ENCODE measurements at regions not wholly inside any gene's neighbourhood (a gene's known extent, or its start where the extent isn't known, plus 50 kb on each side); places are given as distances from the start of the nearest gene placed in this dataset.

DNA sequence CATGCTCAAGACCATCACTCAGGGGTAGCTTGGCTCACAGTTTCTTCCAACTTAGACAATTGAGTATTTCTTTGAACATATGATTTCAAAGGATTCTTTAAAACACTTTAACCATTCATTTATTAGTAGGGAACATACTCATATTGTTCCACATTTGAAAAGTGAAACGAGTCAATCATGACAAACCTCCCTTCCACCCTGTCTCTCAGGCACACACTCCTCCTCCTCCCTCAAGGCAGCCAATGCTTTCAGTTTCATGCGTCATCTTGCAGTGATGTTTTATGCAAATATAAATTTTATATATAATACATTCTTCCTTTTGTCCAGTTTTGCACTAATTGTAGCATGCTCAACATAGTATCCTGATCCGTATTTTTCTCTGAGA is 126.0 kb upstream of the BOD1 start:
- no peak overlapping the region for H2BK120ac ChIP-seq (ENCODE audit: low read depth, low read length, poor library complexity, severe bottlenecking)
- no peaks in the 10 kb centered on the region for H4K20me1 ChIP-seq (ENCODE audit: control insufficient read depth, insufficient read depth, insufficient read length)
- no peak for DNase-seq
- no peak overlapping the region for H3K4me3 Mint-ChIP-seq
- H3K27me3 ChIP-seq (ENCODE audit: insufficient read depth, low read length) = no peaks in the 10 kb centered on the region
- no peak overlapping the region for H2AK5ac ChIP-seq (ENCODE audit: insufficient read length, low read length)
- peaks cover 10% of the 10 kb centered on the region; the same call in 1 of the 2 replicates for H3K4me1 ChIP-seq (ENCODE audit: insufficient read depth, low read length)
- H3K56ac ChIP-seq (ENCODE audit: insufficient read length, low read depth, low read length) = no peak overlapping the region
- no peak overlapping the region for H3K23ac ChIP-seq (ENCODE audit: insufficient read length, low read depth, low read length)
- H3K9ac ChIP-seq (ENCODE audit: extremely low read depth, insufficient read length, low read length) = no peak overlapping the region
- no CpG with 5 or more reads among the region's 3 CpGs for WGBS (ENCODE audit: extremely low coverage, insufficient read length, low lambda C conversion rate)
- no peak overlapping the region for H3K4ac ChIP-seq (ENCODE audit: low read depth, low read length)
- H3K9me3 Mint-ChIP-seq = no peaks in the 10 kb centered on the region; a peak in 1 of 5 replicates
- no peak overlapping the region for H4K5ac ChIP-seq (ENCODE audit: insufficient read length, low read depth, low read length)
- H3K23me2 ChIP-seq (ENCODE audit: insufficient read length, low read depth, low read length, poor library complexity, severe bottlenecking) = no peaks in the 10 kb centered on the region
- no peak overlapping the region for H2BK12ac ChIP-seq (ENCODE audit: insufficient read length, low read depth, low read length)
- H3K9me3 ChIP-seq (ENCODE audit: control insufficient read depth, low read depth, low read length) = no peaks in the 10 kb centered on the region
- H2AFZ ChIP-seq (ENCODE audit: low read length) = no peak overlapping the region
- H3K18ac ChIP-seq (ENCODE audit: insufficient read length, low read depth, low read length) = no peak overlapping the region
- H2BK15ac ChIP-seq (ENCODE audit: low read depth, low read length) = no peak overlapping the region
- TF ChIP-seq, protein P1, sequence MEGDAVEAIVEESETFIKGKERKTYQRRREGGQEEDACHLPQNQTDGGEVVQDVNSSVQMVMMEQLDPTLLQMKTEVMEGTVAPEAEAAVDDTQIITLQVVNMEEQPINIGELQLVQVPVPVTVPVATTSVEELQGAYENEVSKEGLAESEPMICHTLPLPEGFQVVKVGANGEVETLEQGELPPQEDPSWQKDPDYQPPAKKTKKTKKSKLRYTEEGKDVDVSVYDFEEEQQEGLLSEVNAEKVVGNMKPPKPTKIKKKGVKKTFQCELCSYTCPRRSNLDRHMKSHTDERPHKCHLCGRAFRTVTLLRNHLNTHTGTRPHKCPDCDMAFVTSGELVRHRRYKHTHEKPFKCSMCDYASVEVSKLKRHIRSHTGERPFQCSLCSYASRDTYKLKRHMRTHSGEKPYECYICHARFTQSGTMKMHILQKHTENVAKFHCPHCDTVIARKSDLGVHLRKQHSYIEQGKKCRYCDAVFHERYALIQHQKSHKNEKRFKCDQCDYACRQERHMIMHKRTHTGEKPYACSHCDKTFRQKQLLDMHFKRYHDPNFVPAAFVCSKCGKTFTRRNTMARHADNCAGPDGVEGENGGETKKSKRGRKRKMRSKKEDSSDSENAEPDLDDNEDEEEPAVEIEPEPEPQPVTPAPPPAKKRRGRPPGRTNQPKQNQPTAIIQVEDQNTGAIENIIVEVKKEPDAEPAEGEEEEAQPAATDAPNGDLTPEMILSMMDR (conservative IDR thresholded peaks at IDR 0.05) = no peak
- no peaks in the 10 kb centered on the region; the same call in 1 of the 2 replicates for H3K27me3 Mint-ChIP-seq (ENCODE audit: low read depth)
- H3K36me3 Mint-ChIP-seq (ENCODE audit: insufficient read depth in 1 of 3, low read depth in 3 of 3) = peaks cover 3 to 31% (median 4%) of the 10 kb centered on the region in 3 experiments; a peak in 5 of 7 replicates
- H3K4me2 ChIP-seq (ENCODE audit: insufficient read depth, insufficient read length, low read length) = no peak overlapping the region
- no peak overlapping the region for H3K27ac ChIP-seq (ENCODE audit: insufficient read length, low read depth, low read length)
- no peak overlapping the region for H4K91ac ChIP-seq (ENCODE audit: insufficient read length, low read depth, low read length)
- no peak overlapping the region for H4K8ac ChIP-seq (replicated peaks; ENCODE audit: insufficient read length, low read depth, low read length)
- H3K79me1 ChIP-seq (ENCODE audit: insufficient read depth, low read depth, low read length, poor library complexity, severe bottlenecking) = no peaks in the 10 kb centered on the region
- H3K79me2 ChIP-seq (ENCODE audit: insufficient read depth, low read length) = no peaks in the 10 kb centered on the region
- no peak overlapping the region for H3K27ac Mint-ChIP-seq
- H3K4me1 Mint-ChIP-seq = peaks cover 39 to 44% of the 10 kb centered on the region in 2 experiments
- no peak overlapping the region for H2BK5ac ChIP-seq (ENCODE audit: insufficient read length, low read length)
- no peak overlapping the region for H3K14ac ChIP-seq (ENCODE audit: insufficient read depth, low read length)
- no peak overlapping the region for H3T11ph ChIP-seq (ENCODE audit: low read length)
- H2BK20ac ChIP-seq (ENCODE audit: low read depth, low read length, poor library complexity, severe bottlenecking) = no peak overlapping the region

Data from H9 (cell line).